Right ventricle myocardium inferior (tissue), 1 donor: ENCODE measurements at regions not wholly inside any gene's neighbourhood (a gene's known extent, or its start where the extent isn't known, plus 50 kb on each side); places are given as distances from the start of the nearest gene placed in this dataset.

ENCODE experiments used
- ATAC-seq: fragments of 200-7000 bp; cut with Tn5 transposase; one replicate; pipeline ENCODE4 v1.9.1; 2020; ENCODE audit warnings: mild to moderate bottlenecking, moderate library complexity
- DNase-seq: peaks from one replicate; pipeline ENCODE4 v3.0.0; 2021; ENCODE audit errors: missing footprints
- intact Hi-C: fragments of 100-400 bp; cut with DNase I; formaldehyde crosslinking; loops from one replicate; pipeline ENCODE4 v1.11.0; 2022
- donor health status: DM: no; HTN: yes; CAD: no; lungs with severe emphysema.

DNA sequence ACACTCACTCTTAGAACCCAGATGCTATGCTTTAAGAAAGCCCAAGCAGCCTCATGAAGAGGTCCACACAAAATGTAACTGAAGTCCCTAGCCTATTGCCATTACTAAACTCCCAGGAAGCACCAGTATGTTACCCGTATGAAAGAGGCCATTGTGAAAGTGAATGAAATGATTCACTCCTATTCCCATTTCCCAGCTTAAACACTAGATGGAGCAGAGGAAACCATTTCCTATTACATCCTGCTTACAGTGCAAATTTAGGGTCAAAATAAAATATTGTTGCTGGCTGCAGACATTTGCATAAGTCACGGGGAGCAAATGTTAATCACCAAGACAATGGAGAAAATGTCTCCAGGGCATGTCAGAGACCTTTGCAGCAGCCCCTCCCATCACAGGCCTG is 989.7 kb upstream of the CRIM1 start:
- intact Hi-C loops, result no loop called here
- DNase-seq, result no peak
- ATAC-seq, result no peak

DNA sequence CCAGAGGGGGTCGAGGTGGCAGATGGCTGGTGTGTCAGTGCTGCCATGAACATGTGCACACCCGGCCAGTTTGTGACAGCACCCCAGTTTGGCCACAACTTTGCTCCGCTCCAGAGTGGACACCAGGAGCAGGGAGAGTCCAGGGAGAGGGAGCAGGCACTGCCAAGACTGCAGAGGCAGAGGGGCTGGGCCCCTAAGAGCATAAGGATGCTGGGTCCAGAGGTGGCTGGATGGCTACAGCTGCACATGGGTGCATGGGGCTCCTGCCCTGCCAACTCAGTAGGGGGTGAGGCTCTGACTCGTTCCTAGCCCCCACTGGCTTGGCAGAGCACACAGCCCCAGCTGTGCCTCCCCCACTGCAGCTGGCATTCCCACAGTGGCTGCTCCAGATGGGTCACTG is 999.2 kb upstream of the CRIM1 start:
- intact Hi-C loops, result no loop called here
- ATAC-seq, result no peak
- DNase-seq, result no peak

DNA sequence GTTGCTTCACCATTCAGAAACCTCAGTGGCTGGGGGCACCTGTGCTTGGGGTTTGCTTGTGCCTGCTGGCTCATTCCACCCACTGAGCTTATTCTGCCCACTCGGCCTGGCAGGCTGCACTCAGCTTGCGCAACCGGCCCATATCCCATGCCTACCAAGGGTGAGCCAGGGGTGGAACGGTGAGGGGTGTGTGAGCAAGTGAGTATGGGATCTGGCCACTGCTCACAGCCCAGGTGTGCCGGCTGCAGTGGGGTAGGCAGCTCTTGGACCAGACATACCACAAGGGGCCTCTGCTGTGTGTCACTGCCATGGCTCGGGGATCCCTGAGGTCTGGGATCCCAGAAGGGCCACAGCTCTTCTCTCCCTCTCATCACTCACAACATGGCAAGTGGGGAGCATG is 1000.5 kb upstream of the CRIM1 start:
- ATAC-seq (no peak), DNase-seq (no peak)
- intact Hi-C loops, result no loop called here

DNA sequence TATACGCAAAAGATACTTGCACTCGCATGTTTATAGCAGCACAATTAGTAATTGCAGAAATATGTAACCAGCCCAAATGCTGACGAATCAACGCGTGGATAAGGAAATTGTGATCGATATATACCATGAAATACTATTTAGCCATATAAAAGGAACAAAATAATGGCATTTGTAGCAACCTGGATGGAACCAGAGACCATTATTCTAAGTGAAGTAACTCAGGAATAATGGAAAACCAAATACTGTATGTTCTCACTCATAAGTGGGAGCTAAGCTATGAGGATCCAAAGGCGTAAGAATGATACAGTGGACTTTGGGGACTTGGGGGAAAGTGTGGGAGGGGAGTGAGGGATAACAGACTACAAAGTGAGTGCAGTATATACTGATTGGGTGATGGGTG is 1008.0 kb upstream of the CRIM1 start:
- intact Hi-C loops, result no loop called here
- ATAC-seq (no peak), DNase-seq (no peak)

DNA sequence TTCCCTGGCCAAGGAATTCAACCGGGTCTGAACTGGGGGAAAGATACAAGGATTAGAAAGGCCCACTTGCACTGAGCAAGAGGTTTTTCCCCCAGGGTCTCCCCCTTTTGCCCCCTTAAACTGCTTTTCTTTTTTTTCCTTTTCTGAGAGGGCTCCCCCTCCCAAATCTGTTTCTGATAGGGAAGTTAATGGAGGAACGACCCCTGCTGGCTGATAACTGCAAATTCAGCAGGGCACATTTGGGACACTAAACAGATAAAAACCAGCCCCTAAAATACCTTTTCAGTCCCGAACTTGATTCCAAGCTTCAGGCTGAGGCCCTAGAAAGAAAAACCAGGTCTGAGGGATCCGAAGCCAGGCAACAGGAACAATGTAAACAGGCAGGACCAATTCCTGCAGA is 1012.4 kb upstream of the CRIM1 start:
- no peak for ATAC-seq
- no peak for DNase-seq
- intact Hi-C loops, result no loop called here

DNA sequence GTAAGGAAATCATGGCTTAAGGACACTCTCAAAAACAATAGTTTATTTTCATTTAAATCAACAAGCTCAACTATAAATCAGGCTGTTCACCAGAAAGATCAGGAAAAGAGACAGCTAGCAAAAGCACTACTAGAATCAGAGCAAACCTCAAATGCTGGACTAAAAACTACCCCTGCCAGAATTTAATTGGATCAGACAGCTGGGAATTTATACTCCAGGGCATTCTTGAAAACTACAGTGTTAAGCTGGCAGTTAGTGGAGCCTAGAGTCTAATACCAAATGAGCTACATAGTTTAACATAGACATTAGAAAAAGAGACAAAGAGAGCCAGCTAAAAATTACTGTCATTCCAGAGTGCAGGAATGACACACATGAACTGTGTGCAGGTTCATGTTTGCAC is 1016.4 kb upstream of the CRIM1 start:
- no peak for ATAC-seq
- intact Hi-C loops, result no loop called here
- DNase-seq, result no peak

DNA sequence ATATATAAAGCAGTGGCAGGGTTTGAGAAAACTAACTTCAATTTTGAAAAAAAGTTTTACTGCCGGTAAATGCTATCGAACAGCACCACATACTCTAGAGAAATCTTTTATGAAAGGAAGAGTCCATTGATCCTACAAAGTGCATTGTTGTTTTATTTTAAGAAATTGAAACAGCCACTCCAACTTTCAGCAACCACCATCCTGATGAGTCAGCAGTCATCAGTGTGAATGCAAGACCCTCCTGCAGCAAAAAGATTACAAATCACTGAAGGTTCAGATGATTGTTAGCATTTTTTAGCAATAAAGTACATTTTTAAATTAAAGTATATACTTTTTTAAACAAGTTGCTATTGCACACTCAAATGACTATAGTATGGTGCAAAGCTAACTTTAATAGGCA is 1017.7 kb upstream of the CRIM1 start:
- intact Hi-C loops, result no loop called here
- DNase-seq (no peak), ATAC-seq (no peak)

DNA sequence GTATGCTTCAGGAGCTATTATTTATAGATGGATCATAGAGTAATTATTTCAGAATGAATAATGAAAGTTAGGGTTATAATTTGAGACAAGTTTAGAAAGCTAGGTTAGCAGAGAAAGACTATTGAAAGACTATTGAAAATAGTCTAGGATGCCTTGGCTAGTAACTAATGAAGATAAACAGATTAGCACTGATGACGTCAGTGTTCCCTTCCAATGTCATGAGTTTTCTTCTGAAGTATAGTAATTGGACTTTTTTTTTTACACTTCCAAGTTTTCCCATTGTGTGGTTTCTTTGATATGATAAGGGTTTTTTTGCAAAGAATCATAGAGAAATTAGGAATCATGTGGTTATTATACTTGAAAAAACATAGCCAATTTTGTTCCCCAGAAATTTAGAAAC is 1041.5 kb upstream of the CRIM1 start:
- intact Hi-C loops, result no loop called here
- ATAC-seq (no peak), DNase-seq (no peak)

DNA sequence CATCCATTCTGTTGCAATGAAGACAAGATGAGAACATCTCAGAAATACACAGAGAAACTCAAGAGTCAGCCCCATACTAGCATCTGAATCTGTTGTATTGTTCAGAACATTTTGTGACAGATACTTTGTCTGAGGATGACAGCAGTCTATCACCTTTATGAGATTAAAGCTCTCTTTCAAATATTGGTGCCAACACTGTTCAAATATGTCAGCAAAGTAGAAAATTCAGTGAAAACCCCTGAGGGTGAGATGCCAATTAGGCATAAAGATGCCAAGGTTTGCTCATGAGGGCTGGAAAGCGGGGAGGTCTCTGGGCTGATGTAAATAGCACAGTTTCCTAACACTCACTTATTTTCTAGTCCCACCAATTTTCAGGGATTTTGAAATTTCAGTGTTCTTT is 1054.2 kb upstream of the CRIM1 start:
- DNase-seq (no peak), ATAC-seq (no peak)
- intact Hi-C loops, result no loop called here

DNA sequence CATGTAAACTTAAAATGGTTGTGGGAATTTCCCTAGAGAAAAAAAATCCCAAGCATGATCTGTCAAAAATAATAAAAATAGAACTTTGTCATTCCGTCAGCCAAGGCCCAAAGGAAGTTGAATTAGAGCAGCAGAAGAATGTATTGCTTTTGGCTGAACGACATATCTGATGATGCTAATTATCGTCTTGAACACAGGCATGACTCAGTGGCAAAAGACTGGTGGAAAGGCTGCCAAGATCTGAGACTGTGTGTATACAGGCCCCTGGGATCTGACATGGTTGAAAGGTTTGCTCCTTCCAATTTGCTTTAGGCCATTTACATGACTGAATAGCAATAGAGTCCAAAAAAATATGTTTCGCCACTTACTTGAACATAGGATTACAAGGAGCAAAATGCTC is 1057.1 kb upstream of the CRIM1 start:
- DNase-seq, result no peak
- intact Hi-C loops, result no loop called here
- no peak for ATAC-seq

DNA sequence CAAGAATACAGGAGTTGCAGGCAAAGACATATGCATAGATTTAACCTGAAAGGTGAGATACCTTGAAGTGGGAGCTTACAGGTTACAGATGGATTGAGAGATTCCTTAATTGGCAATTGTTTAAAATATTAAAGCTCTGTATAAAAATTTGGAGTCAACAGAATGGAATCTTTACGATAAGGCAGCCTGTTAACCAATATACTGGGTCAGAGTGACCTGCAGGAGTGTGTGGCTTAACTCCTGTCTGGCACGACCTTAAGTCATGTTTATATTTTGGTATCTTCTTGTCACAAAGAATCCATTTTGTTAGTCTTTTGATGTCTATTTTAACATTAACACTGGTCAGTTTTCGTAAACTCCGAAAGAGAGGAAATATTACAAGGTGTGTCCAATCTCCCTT is 1058.2 kb upstream of the CRIM1 start:
- intact Hi-C loops, result no loop called here
- no peak for ATAC-seq

DNA sequence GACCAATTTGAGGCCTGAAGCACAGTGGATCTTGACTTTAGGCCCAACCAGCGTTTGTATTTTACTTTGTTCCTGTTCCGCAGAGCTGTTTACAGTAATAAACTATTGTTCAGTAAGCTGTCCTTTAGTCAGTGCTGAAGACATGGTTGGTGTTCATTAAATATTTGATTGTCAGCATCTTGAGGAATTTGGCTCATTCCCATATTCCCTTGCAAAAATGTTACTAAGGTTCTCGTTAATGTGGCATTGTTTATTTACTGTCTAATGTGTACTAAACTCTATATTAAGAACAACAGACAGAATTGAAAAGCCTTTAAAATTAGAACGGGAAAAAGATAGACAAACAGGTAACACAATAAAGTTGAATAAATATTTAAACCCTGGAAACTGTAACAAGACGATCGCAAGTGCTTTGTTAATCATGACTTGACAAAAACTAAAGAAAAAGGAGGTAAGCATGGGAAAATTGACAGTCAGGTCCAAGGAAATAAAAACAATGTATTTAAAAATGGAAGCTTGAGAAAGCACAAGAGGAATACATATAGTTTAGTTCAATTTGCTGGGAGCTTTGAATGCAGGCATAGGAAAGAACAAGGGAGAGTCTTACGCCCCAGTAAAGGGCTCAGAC is 1060.8 kb upstream of the CRIM1 start:
- DNase-seq (no peak), ATAC-seq (no peak)
- intact Hi-C loops, result no loop called here

More for the DNA sequence above, 1058.2 kb upstream of the CRIM1 start:
- no peak for DNase-seq

DNA sequence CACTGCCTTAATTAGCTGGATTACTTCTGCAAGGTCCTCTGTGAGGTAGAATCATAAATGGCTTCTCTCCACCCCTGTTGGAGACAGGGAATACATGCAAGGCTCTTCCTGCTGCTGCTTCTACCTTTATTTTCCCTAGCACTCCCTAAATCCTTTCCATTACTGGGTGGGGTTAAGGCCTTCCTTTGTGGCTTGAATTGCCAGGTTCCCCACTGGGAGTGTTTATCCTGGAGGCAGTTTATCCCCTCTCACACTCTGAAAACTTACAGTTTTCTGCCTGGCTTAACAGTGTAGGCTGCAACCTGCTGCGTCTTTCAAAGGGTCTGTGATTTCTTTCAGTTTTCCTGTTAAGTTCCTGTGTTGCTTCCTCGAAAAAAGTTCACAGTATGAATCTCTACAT is 1062.3 kb upstream of the CRIM1 start:
- intact Hi-C loops, result no loop called here
- DNase-seq (no peak), ATAC-seq (no peak)

DNA sequence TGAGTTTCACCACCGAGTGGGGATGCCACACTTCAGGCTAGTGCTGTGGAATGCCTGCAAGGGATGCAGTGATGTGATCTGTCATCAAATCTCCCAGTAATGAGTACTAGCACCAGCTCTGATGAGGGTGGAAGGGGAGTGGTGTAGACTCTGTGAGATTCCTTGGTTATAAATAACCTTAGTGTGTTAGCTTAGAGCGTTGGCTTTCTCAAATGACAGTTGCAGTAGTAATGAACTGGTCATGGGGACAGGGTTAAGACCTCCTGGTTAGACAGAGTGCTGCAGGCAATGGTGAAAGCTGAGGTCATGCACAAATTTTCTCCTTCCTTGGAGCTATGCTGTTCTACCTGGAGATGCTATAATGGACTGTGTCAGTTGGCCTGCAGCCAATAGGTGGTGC is 1063.4 kb upstream of the CRIM1 start:
- ATAC-seq, result no peak
- DNase-seq, result no peak
- intact Hi-C loops, result no loop called here

DNA sequence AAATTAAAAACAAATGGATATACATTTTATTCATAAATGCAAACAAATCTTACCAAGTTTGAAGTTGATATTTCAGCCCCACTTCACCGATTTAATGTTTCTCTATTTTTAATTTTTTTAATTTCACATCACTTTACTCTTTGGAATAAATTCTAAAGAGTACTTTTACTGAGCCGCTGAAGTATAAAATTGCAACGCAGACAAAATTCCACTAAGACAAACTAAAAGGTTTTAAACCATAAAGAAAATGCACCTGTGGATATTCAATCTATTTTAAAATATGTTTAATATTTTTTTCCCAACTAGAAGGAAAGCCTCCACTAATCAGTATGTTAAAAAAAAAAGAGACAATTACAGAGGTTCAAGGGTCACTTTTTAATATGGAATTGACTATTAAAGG is 1073.9 kb upstream of the CRIM1 start:
- DNase-seq (no peak), ATAC-seq (no peak)
- intact Hi-C loops, result no loop called here

DNA sequence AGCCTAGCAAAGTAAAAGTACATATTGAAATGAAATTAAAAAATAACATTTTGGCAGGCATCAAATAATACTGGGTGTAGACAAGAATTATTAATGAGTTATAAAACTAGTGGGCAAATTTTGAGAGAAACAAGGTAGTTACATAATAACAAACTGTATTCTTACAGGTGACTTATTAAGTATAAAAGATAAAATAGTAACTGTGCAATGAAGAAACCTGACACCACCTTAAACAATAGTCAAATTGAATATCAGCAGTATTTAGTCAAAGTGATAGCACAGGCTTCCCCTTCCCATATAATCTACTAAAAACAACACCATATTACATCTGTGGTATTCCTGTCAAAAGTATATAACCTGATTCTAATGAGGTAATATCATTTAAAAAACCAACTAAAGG is 1099.8 kb upstream of the CRIM1 start:
- intact Hi-C loops, result no loop called here
- DNase-seq, result no peak
- ATAC-seq, result no peak

DNA sequence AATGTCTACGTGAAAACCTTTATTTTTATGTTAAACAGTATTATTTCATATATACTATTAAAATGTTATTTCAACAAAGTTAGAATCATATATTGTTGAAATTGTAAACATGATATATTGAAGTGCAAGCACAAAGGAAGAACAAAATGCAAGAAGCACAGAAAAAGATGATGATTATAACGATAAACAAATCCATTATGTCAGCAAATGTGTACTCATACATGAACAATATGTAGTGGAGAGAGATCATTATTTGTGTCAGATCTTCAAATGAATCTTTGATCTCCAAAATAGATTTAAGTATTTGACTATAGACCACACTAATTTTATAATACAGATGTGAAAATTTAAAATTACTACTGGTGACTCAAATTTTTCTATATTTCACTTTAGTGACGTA is 1104.4 kb upstream of the CRIM1 start:
- intact Hi-C loops, result no loop called here
- ATAC-seq, result no peak
- DNase-seq, result no peak

DNA sequence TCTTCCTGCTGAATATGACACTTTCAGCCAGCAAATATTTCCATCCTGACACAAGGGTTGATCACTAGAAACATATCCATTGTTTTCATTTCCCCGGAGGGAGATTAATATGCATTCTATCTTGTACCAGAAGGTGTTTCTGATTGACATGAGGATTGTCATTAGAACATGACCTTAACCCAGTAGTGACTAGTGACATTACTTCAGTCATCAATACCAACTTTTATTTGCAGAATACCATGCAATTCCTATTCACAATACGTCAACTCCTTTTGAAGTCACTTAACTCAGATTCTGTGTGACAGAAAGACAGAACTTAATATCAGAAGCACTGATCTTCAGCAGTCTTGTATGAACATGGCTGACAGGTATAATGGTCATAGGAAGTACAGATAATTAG is 1108.9 kb upstream of the CRIM1 start:
- intact Hi-C loops, result loop anchor here (2.0 kb wide), 1 partner anchor 24 kb away; no protein-coding TSS in a partner anchor
- ATAC-seq, result no peak
- DNase-seq, result no peak

DNA sequence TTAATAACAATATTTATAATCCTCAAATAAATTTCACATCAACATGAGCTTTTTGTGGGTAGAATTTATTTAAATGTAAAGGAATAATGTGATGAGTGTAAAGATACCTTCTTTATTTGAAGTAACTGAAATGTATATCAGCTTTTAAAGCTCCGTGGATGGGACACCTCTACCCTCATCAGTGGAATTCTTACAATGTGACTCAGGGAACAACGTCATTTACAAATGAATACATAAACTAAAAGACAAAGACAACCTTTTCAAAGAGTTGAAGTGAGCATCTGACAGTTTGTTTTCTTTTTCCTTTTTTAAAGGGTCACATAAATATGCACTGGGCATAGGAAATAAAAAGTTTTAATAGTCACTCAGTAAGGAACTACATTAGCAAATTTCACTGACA is 1127.0 kb upstream of the CRIM1 start:
- ATAC-seq, result no peak
- intact Hi-C loops, result no loop called here
- no peak for DNase-seq

DNA sequence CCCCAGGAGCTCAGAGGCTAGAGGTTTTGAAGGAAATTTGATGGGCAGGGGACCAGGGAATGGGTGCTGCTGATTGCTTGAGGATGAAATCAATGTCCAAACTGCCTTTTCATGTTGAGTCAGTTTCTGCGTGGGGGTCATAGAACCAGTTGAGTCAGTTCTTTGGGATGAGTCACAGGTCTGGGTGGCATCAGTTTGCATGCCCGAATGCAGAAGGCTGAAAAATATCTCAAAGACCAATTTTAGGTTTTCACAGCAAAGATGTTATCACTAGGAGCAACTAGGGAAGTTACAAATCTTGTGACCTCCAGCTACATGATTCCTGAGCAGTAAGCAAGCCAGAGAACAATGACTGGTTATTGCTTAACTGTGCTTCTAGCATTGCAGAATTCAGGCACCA is 1135.1 kb upstream of the CRIM1 start:
- intact Hi-C loops, result no loop called here

DNA sequence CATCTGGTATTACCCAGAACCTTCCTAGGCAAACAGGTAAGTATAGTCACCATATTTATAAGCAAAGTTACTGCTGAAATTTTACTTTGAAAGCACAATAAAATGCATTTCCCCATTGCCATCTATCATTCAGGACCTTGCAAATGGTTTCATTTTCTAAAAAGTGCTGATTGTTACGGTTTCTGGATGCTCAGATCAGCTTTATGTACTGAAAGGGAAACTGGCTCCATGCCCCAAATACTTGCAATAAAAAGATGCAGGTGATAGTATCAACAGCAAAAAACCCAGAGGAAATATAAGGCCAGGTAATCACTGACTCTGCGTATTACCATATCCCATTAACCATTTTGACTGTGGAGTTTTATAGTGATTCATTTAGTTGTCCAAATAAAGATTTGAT is 1150.7 kb upstream of the CRIM1 start:
- DNase-seq (no peak), ATAC-seq (no peak)
- intact Hi-C loops, result no loop called here

More for the DNA sequence above, 1135.1 kb upstream of the CRIM1 start:
- no peak for ATAC-seq
- DNase-seq, result no peak

DNA sequence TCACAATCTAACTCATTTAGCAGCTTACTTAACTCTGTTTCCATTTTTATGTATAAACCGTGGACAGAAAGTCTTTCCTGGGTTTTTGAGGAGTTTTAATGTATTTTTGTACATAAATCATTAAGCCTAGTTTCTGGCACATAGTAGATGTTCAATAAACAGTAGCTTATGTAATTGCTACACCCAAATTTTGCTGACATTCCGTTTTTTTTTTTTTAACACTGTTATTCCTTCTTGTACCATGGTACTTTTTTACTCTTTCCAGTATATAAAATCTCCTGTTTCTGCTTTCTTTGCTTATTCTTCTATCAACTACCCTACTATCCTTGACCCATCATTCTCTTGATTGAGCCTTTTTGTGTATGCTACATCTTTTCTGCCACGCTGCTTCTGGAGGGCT is 1151.3 kb upstream of the CRIM1 start:
- intact Hi-C loops, result no loop called here
- ATAC-seq, result no peak

More for the DNA sequence above, 1151.3 kb upstream of the CRIM1 start:
- DNase-seq, result no peak
